ENCODE measurements at regions not wholly inside any gene's neighbourhood (a gene's known extent, or its start where the extent isn't known, plus 50 kb on each side); places are given as distances from the start of the nearest gene placed in this dataset.

GRCh38 chr10:47184724-47185330 lies 115.2 kb upstream of the GDF10 start:
- Histone ChIP-seq H3K9me3 (ENCODE audit: control insufficient read depth in 4 of 4, low read length in 3 of 4) (no peaks in the 10 kb centered on the region), H3K4me1 (ENCODE audit: control insufficient read depth in 4 of 4, insufficient read depth in 4 of 4, low read length in 3 of 4) (no peaks in the 10 kb centered on the region), H3K9ac (ENCODE audit: low read depth in 1 of 2, low read length in 2 of 2) (no peak overlapping the region), H3K4me3 (ENCODE audit: low read depth in 1 of 3, low read length in 3 of 3) (no peak overlapping the region), H3K27ac (ENCODE audit: low read depth in 1 of 2, low read length in 2 of 2) (no peak overlapping the region), H3K27me3 (ENCODE audit: control insufficient read depth in 4 of 4, insufficient read depth in 4 of 4, low read length in 3 of 4) (no peaks in the 10 kb centered on the region), H3K36me3 (ENCODE audit: control insufficient read depth in 4 of 4, insufficient read depth in 3 of 4, low read depth in 1 of 4, low read length in 3 of 4) (no peaks in the 10 kb centered on the region)
- no peak for TF ChIP-seq FOXA1 (IDR thresholded peaks at IDR 0.05)
- no peak for TF ChIP-seq TAF1 (conservative IDR thresholded peaks at IDR 0.05)
- no peak for TF ChIP-seq CTCF (IDR thresholded peaks at IDR 0.05; ENCODE audit: low read depth, low read length, missing input control)
- TF ChIP-seq GABPA (IDR thresholded peaks at IDR 0.05 in 1 of 2, conservative IDR thresholded peaks at IDR 0.05 in 1 of 2), result no peak
- 92% methylated on average over 11 of the region's 11 CpGs for WGBS
- DNase-seq (ENCODE audit: low spot score), result no peak

- 89% methylated on average over 7 of the region's 7 CpGs for WGBS
- no peaks in the 10 kb centered on the region for H3K27me3 ChIP-seq (ENCODE audit: control insufficient read depth in 4 of 4, insufficient read depth in 4 of 4, low read length in 3 of 4)
- no peak overlapping the region for H3K27ac ChIP-seq (ENCODE audit: low read depth in 1 of 2, low read length in 2 of 2)
- TF ChIP-seq NR2F2 (IDR thresholded peaks at IDR 0.05) (no peak), FOXA2 (IDR thresholded peaks at IDR 0.05) (no peak), RAD21 (IDR thresholded peaks at IDR 0.05) (no peak), RXRA (IDR thresholded peaks at IDR 0.05) (no peak), FOXA1 (IDR thresholded peaks at IDR 0.05) (no peak), REST (IDR thresholded peaks at IDR 0.05) (no peak), HNF4G (IDR thresholded peaks at IDR 0.05) (no peak), MAX (IDR thresholded peaks at IDR 0.05) (no peak), ATF3 (IDR thresholded peaks at IDR 0.05) (no peak), HNF4A (conservative IDR thresholded peaks at IDR 0.05) (no peak), TAF1 (conservative IDR thresholded peaks at IDR 0.05) (no peak), GABPA (IDR thresholded peaks at IDR 0.05 in 1 of 2, conservative IDR thresholded peaks at IDR 0.05 in 1 of 2) (no peak), EGR1 (IDR thresholded peaks at IDR 0.05; ENCODE audit: low read depth in 2 of 2) (no peak), JUND (IDR thresholded peaks at IDR 0.05) (no peak), ZBTB33 (IDR thresholded peaks at IDR 0.05) (no peak), SP1 (IDR thresholded peaks at IDR 0.05) (no peak), CTCF (IDR thresholded peaks at IDR 0.05; ENCODE audit: low read depth, low read length, missing input control) (no peak), YY1 (IDR thresholded peaks at IDR 0.05) (no peak)
- no peak overlapping the region for H3K4me3 ChIP-seq (ENCODE audit: low read depth in 1 of 3, low read length in 3 of 3)
- no peak overlapping the region for H3K9ac ChIP-seq (ENCODE audit: low read depth in 1 of 2, low read length in 2 of 2)
- H3K4me1 ChIP-seq (ENCODE audit: control insufficient read depth in 4 of 4, insufficient read depth in 4 of 4, low read length in 3 of 4), result no peaks in the 10 kb centered on the region
- DNase-seq (ENCODE audit: low spot score), result no peak
- no peaks in the 10 kb centered on the region for H3K9me3 ChIP-seq (ENCODE audit: control insufficient read depth in 4 of 4, low read length in 3 of 4)
- H3K36me3 ChIP-seq (ENCODE audit: control insufficient read depth in 4 of 4, insufficient read depth in 3 of 4, low read depth in 1 of 4, low read length in 3 of 4), result no peaks in the 10 kb centered on the region
Observed at GRCh38 chr10:47186941-47187340, 113.1 kb upstream of the GDF10 start.

Measured in liver (tissue), 8 donors.